ENCODE measurements at regions not wholly inside any gene's neighbourhood (a gene's known extent, or its start where the extent isn't known, plus 50 kb on each side); places are given as distances from the start of the nearest gene placed in this dataset.

- no peak for DNase-seq
- H3K36me3 ChIP-seq, result no peaks in the 10 kb centered on the region
- H3K4me1 ChIP-seq, result no peaks in the 10 kb centered on the region
- no peak overlapping the region for H3K4me3 ChIP-seq
- H3K27me3 ChIP-seq, result no peaks in the 10 kb centered on the region
- no peaks in the 10 kb centered on the region for H3K9me3 ChIP-seq
- no peak overlapping the region for H3K27ac ChIP-seq
- TF ChIP-seq POLR2A (IDR thresholded peaks at IDR 0.05) (no peak), CTCF (IDR thresholded peaks at IDR 0.05) (no peak)
These were observed 101.0 kb upstream of the C3orf80 start for GRCh38 chr3:160124224-160124623.

GRCh38 chr3:160125258-160125657, 100.0 kb upstream of the C3orf80 start:
- no peak overlapping the region for H3K4me3 ChIP-seq
- no peak for DNase-seq
- H3K27me3 ChIP-seq, result no peaks in the 10 kb centered on the region
- no peaks in the 10 kb centered on the region for H3K9me3 ChIP-seq
- no peaks in the 10 kb centered on the region for H3K36me3 ChIP-seq
- TF ChIP-seq CTCF (IDR thresholded peaks at IDR 0.05), result no peak
- TF ChIP-seq POLR2A (IDR thresholded peaks at IDR 0.05), result no peak
- no peak overlapping the region for H3K27ac ChIP-seq
- no peaks in the 10 kb centered on the region for H3K4me1 ChIP-seq

- TF ChIP-seq POLR2A (IDR thresholded peaks at IDR 0.05) (no peak), CTCF (IDR thresholded peaks at IDR 0.05) (no peak)
These were observed 99.2 kb upstream of the C3orf80 start for GRCh38 chr3:160126051-160126450.

GRCh38 chr3:160126761-160127160, 98.5 kb upstream of the C3orf80 start:
- TF ChIP-seq CTCF (IDR thresholded peaks at IDR 0.05) (no peak), POLR2A (IDR thresholded peaks at IDR 0.05) (no peak)
- no peaks in the 10 kb centered on the region for H3K36me3 ChIP-seq
- no peak for DNase-seq
- no peaks in the 10 kb centered on the region for H3K4me1 ChIP-seq
- H3K27me3 ChIP-seq, result no peaks in the 10 kb centered on the region
- H3K9me3 ChIP-seq, result no peaks in the 10 kb centered on the region
- no peak overlapping the region for H3K4me3 ChIP-seq
- no peak overlapping the region for H3K27ac ChIP-seq

More at GRCh38 chr3:160126051-160126450, 99.2 kb upstream of the C3orf80 start:
- Histone ChIP-seq H3K4me1 (no peaks in the 10 kb centered on the region), H3K27ac (no peak overlapping the region), H3K36me3 (no peaks in the 10 kb centered on the region), H3K9me3 (no peaks in the 10 kb centered on the region), H3K4me3 (no peak overlapping the region), H3K27me3 (no peaks in the 10 kb centered on the region)
- DNase-seq, result no peak

GRCh38 chr3:160127308-160127707, 97.9 kb upstream of the C3orf80 start:
- Histone ChIP-seq H3K27ac (no peak overlapping the region), H3K9me3 (no peaks in the 10 kb centered on the region), H3K27me3 (no peaks in the 10 kb centered on the region), H3K36me3 (no peaks in the 10 kb centered on the region), H3K4me1 (no peaks in the 10 kb centered on the region), H3K4me3 (no peak overlapping the region)
- TF ChIP-seq POLR2A (IDR thresholded peaks at IDR 0.05) (no peak), CTCF (IDR thresholded peaks at IDR 0.05) (no peak)
- DNase-seq, result no peak

GRCh38 chr3:160128056-160128455, 97.2 kb upstream of the C3orf80 start:
- H3K27ac ChIP-seq, result no peak overlapping the region
- no peaks in the 10 kb centered on the region for H3K4me1 ChIP-seq
- no peaks in the 10 kb centered on the region for H3K36me3 ChIP-seq
- no peak for DNase-seq
- H3K4me3 ChIP-seq, result no peak overlapping the region
- TF ChIP-seq POLR2A (IDR thresholded peaks at IDR 0.05) (no peak), CTCF (IDR thresholded peaks at IDR 0.05) (no peak)
- no peaks in the 10 kb centered on the region for H3K27me3 ChIP-seq
- no peaks in the 10 kb centered on the region for H3K9me3 ChIP-seq
